ENCODE measurements at regions not wholly inside any gene's neighbourhood (a gene's known extent, or its start where the extent isn't known, plus 50 kb on each side); places are given as distances from the start of the nearest gene placed in this dataset.

DNA sequence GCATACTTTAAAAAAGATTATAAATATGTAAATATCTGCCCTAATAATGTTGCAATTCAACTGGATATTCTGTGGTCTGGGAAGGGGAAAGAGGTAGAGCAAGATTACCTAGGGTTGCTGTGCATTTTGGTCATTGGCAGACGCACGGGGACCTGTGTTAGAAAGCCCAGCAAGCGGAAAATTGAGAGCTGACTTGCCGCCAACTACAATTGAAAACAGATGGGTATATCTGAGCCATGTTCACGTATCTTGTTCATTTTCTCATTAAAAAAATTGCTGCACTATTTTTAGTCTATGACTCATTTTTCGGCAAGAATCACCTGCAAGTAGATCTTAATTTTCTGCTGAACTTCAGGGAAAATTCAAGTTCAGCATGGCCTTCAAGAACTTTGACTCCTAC lies 308.5 kb upstream of the TMTC4 start:
- Mint-ChIP-seq H3K4me3 (no peak overlapping the region), H3K27ac (no peak overlapping the region), H3K36me3 (ENCODE audit: low read depth) (no peaks in the 10 kb centered on the region), H3K9me3 (peaks cover 5% of the 10 kb centered on the region), H3K27me3 (ENCODE audit: insufficient read depth) (no peaks in the 10 kb centered on the region), H3K4me1 (peaks cover 14% of the 10 kb centered on the region)
- Histone ChIP-seq H3K27ac (ENCODE audit: low read depth, low read length) (no peak overlapping the region), H3K4me1 (ENCODE audit: control insufficient read depth, insufficient read depth, low read length) (peaks cover 7% of the 10 kb centered on the region), H3K27me3 (ENCODE audit: control insufficient read depth, insufficient read depth, low read length, poor library complexity, severe bottlenecking) (no peaks in the 10 kb centered on the region), H3K36me3 (ENCODE audit: control insufficient read depth, insufficient read depth, low read length) (no peaks in the 10 kb centered on the region), H3K9ac (ENCODE audit: extremely low read depth, low read length, poor library complexity, severe bottlenecking) (no peak overlapping the region), H3K9me3 (ENCODE audit: control insufficient read depth, low read length) (peaks cover 26% of the 10 kb centered on the region), H3K4me3 (ENCODE audit: low read length) (no peak overlapping the region)
- 92 to 96% methylated on average over 6 of the region's 6 CpGs for WGBS, 2 experiments (ENCODE audit: insufficient coverage in 1 of 2, insufficient read length in 1 of 2)
- TF ChIP-seq, protein P1, sequence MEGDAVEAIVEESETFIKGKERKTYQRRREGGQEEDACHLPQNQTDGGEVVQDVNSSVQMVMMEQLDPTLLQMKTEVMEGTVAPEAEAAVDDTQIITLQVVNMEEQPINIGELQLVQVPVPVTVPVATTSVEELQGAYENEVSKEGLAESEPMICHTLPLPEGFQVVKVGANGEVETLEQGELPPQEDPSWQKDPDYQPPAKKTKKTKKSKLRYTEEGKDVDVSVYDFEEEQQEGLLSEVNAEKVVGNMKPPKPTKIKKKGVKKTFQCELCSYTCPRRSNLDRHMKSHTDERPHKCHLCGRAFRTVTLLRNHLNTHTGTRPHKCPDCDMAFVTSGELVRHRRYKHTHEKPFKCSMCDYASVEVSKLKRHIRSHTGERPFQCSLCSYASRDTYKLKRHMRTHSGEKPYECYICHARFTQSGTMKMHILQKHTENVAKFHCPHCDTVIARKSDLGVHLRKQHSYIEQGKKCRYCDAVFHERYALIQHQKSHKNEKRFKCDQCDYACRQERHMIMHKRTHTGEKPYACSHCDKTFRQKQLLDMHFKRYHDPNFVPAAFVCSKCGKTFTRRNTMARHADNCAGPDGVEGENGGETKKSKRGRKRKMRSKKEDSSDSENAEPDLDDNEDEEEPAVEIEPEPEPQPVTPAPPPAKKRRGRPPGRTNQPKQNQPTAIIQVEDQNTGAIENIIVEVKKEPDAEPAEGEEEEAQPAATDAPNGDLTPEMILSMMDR (conservative IDR thresholded peaks at IDR 0.05): no peak
- no peak for DNase-seq

DNA sequence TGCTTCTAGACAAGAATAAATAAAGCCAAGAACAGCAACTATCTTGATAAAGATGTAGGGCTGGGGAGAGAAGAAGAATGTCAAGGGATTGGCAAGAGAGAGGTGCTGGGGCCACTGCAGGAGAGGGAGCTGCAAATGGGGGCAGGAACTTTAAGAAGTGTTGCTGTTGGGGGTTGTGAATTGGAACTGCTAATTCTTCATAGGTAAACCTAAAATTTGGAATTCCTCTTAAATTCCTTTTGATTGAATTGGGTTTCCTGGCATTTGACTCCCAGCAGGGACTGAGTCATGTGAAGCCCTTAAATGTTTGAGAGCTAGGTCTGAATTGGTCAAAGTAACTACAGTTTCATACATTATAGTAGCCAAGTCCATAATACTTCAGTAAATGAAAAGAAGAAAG lies 305.6 kb upstream of the TMTC4 start:
- Histone ChIP-seq H3K36me3 (ENCODE audit: control insufficient read depth, insufficient read depth, low read length) (no peaks in the 10 kb centered on the region), H3K9me3 (ENCODE audit: control insufficient read depth, low read length) (peaks cover 37% of the 10 kb centered on the region), H3K27me3 (ENCODE audit: control insufficient read depth, insufficient read depth, low read length, poor library complexity, severe bottlenecking) (no peaks in the 10 kb centered on the region), H3K9ac (ENCODE audit: extremely low read depth, low read length, poor library complexity, severe bottlenecking) (no peak overlapping the region), H3K4me1 (ENCODE audit: control insufficient read depth, insufficient read depth, low read length) (no peaks in the 10 kb centered on the region), H3K4me3 (ENCODE audit: low read length) (no peak overlapping the region), H3K27ac (ENCODE audit: low read depth, low read length) (no peak overlapping the region)
- Mint-ChIP-seq H3K4me1 (peaks cover 3% of the 10 kb centered on the region), H3K36me3 (ENCODE audit: low read depth) (no peaks in the 10 kb centered on the region), H3K9me3 (peaks cover 12% of the 10 kb centered on the region), H3K27ac (no peak overlapping the region), H3K4me3 (no peak overlapping the region), H3K27me3 (ENCODE audit: insufficient read depth) (no peaks in the 10 kb centered on the region)
- DNase-seq: no peak
- TF ChIP-seq, protein P1 (conservative IDR thresholded peaks at IDR 0.05): no peak

DNA sequence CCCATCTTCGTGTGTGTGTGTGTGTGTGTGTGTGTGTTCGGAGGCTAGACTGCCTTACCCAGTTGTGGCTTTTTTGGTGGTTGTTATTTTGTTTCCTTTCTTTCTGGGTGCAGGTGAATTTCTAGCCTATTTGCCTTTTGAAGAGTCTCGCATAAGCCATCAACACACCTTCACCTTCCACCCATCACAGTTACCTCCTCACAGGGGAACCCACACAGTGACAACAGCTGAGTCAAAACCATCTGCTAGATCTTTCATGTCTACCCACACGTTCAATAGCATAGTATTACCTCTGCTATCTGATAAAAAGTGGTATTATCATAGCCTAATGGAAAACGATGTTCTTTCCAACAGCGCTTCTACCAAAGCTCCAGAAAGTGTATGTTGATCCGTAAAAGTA lies 303.2 kb upstream of the TMTC4 start:
- Mint-ChIP-seq H3K36me3 (ENCODE audit: low read depth) (no peaks in the 10 kb centered on the region), H3K4me1 (peaks cover 3% of the 10 kb centered on the region), H3K27me3 (ENCODE audit: insufficient read depth) (no peaks in the 10 kb centered on the region), H3K27ac (no peak overlapping the region), H3K9me3 (peaks cover 13% of the 10 kb centered on the region), H3K4me3 (no peak overlapping the region)
- H3K9me3 ChIP-seq (ENCODE audit: control insufficient read depth, low read length): peaks cover 35% of the 10 kb centered on the region
- no peaks in the 10 kb centered on the region for H3K36me3 ChIP-seq (ENCODE audit: control insufficient read depth, insufficient read depth, low read length)
- WGBS, 2 experiments (ENCODE audit: insufficient coverage in 1 of 2, insufficient read length in 1 of 2): 88 to 100% methylated on average over 4 to 6 of the region's 7 CpGs
- TF ChIP-seq, protein P1 (conservative IDR thresholded peaks at IDR 0.05): no peak
- H3K9ac ChIP-seq (ENCODE audit: extremely low read depth, low read length, poor library complexity, severe bottlenecking): no peak overlapping the region
- no peak overlapping the region for H3K4me3 ChIP-seq (ENCODE audit: low read length)
- no peak for DNase-seq
- no peaks in the 10 kb centered on the region for H3K4me1 ChIP-seq (ENCODE audit: control insufficient read depth, insufficient read depth, low read length)
- H3K27me3 ChIP-seq (ENCODE audit: control insufficient read depth, insufficient read depth, low read length, poor library complexity, severe bottlenecking): no peaks in the 10 kb centered on the region
- H3K27ac ChIP-seq (ENCODE audit: low read depth, low read length): no peak overlapping the region
